Stimulated activated CD8-positive, alpha-beta memory T cell treated with anti-CD3 and anti-CD28 coated beads, Interleukin-7, amount 100 ng/mL, for 24 hours (primary cell): ENCODE measurements at regions not wholly inside any gene's neighbourhood (a gene's known extent, or its start where the extent isn't known, plus 50 kb on each side); places are given as distances from the start of the nearest gene placed in this dataset.
"Not testable (repeated sequence)": the region's sequence is repeated elsewhere in the genome, so short reads cannot be mapped to it uniquely, and the experiment has no call there.

Experiments
- DNase-seq: peaks from one replicate; pipeline ENCODE4 v3.0.0-alpha.2; 2020; ENCODE audit warnings: low read depth

DNA sequence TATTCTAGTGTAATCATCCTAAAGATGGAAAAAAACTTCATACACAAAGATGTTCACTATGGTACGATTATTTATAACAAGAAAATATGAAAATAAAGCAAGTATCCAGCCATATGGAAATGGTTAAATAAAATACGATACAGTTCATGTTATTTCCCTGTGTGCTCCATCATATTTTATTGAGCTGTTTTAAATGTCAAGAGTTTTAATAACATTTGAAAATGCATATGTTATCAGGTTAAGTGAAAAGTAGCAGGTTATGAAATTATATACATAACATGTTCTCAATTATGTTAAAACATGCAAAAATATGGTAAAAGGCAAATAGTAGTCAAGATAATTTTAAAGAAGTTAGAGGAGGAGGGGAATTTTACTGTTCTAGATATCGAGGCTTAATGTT lies 192.0 kb downstream of the HNRNPD start:
- no peak for DNase-seq

DNA sequence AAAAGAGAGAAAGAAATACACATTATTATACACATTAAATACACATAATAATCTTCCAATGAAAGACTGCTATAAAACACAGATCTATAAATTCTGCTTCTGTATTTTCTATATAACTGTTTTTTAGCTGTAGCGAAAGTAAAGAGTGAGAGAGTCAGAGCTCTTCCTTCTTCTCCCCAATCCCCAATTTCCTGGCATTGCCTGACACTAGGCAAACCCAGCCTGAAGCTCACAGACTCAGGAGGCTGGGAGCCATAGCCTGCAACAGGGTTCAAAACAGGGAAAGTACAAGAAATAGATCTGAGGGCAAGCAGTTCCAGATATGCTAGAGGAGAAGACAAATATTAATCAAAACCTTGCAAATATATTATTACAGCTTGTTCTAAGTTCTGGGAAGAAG lies 201.6 kb downstream of the HNRNPD start:
- no peak for DNase-seq

DNA sequence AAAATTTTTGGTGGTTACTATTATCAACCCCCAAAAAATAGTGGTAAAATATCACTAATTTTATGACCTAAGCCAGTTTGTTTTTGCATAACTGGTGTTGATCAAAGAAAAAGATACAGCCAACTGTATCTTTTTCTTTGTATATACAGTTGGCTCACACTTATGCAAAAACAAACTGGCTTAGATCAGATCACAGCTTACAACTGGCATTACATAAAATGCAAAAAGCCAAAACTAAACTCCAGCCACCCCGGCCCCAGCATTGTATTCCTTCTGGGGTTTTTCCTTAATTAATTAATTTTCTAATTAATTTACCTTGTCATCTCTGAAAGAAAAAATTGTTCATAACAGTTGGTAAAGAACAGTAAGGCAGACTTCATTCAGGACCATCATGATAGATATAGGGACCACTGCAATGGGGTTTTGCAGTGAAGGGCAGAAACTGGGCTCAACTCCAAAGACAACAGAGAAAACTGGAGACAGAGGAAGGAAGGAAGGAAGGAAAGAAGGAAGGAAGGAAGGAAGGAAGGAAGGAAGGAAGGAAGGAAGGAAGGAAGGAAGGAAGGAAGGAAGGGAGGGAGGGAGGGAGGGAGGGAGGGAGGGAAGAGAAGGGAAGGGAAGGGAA lies 202.1 kb downstream of the HNRNPD start:
- no peak for DNase-seq

DNA sequence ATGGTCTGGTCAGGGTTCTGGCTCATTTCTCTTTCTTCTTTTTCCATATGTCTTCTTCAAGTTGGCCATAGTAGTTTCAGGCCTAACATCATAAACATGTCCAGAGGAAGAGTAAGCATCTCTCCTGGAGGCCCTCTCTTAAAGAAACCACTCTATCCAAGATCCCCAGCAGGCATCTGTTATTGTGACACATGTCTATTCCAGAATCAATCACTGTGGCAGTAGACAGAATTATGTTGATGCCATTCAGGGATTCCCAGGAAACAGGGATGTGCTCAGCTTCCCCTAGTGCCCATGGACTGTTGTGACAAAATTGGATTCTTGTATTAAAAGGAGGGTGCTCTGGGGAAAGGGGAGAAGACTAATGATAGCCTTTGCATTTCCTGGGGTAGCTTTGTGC lies 224.0 kb downstream of the HNRNPD start:
- no peak for DNase-seq

DNA sequence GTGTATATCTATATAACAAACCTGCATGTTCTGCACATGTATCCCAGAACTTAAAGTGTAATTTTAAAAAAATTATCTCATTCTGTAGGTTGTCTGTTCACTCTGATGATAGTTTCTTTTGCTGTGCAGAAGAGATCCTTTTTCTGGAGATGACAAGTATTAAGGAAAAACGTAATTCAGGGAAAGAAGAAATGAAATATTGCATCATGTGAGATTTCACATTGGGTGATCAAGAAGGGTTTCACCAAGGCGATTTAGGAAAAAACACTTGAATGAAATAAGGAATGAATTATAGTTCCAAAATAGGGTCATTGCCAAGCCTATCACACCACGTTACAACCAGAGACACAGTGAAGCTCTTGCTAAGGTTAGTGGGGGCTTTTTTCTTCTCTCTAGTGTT lies 227.9 kb downstream of the HNRNPD start:
- no peak for DNase-seq

DNA sequence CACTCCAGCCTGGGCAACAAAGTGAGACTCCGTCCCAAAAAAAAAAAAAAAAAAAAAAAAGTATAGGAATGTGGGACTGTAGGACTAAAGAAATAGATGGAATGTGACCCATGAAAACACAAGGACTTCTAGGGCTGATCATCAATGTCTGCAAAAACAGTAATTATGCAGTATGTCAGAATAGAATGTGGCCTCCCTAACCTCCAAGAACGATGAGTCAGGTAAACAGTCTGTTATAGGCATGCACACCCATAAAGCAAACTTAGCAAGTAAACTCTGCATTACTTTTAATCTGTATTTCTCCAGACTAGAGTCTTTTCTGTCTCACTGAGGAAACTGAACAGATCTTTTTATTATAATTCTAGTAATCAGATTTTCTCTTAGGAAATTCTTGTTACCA lies 233.4 kb downstream of the HNRNPD start:
- no peak for DNase-seq

DNA sequence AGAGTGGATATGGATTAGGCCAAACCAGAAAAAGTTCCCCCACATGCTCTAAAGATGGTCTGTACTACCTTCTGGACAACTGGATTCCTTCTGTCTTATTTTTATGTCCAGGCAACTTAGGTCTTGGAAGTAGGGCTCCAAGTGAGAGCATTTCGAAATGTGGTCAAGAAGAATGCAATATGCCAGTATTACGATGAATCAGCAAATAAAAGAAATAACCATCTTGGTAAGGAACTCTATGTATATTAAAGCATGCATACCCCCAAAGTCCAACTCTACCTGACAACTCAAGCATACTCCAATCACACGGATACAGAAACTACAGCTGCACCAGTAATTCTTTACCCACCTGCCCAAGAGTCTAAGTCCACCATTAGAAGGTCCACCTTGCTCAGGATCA lies 234.5 kb downstream of the HNRNPD start:
- no peak for DNase-seq

DNA sequence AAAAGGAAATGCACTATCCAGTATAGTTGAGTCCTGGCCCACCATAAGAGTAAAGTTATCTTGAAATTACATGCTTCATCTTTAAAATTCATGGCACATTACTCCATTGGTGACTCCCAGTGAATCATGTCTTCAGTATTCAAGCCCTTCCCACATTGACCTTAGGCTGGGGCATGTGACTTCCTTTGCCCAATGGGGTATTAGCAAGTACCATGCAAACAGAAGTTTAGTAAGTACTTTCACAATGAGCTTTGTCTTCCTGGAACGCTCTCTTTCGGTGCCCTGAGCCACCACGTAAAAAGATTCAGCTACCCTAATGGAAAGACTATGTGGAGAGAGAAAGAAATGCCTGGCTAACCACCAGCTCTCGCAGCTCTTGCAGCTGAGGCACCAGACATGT lies 235.4 kb downstream of the HNRNPD start:
- DNase-seq: no peak

DNA sequence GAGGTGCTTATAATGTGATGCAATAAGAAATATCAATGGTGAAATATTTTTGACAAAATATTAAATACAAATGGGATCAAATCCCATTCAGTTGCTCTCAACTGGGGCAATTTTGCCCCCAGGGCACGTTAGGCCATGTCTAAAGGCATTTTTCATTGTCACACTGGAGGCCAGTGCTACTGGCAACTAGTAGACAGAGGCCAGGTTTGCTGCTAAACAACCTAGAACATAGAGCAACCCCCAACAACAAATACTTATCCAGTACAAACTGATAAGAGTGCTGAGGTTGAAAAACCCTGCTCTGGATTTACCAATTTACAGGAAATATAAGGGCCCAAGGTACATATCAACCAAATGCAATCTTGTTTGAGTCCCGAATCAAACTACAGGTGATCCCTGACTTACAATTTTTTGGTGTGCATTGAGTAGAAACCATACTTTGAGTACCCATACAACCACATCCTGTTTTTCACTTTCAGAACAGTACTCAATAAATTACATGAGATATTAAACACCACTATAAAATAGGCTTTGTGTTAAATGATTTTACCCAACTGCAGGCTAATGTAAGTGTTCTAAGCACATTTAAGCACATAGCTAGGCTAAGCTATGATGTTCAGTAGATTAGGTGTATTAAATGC lies 237.5 kb downstream of the HNRNPD start:
- no peak for DNase-seq

DNA sequence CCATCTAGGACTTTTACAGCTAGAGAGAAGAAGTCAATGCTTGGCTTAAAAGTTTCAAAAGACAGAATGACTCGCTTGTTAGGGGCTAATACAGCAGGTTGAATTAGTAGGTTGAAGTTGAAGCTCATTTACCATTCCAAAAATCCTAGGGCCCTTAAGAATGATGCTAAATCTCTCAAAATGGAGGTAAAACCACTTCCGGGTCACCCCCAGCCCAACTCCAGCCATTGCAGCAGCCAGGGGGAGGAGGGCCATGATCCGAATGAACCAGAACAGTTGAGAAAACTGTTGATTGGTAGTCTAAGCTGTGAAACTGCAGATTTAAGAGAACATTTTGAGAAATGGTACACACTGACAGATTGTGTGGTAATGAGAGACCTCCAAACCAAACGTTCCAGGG lies 245.4 kb downstream of the HNRNPD start:
- DNase-seq: no peak

DNA sequence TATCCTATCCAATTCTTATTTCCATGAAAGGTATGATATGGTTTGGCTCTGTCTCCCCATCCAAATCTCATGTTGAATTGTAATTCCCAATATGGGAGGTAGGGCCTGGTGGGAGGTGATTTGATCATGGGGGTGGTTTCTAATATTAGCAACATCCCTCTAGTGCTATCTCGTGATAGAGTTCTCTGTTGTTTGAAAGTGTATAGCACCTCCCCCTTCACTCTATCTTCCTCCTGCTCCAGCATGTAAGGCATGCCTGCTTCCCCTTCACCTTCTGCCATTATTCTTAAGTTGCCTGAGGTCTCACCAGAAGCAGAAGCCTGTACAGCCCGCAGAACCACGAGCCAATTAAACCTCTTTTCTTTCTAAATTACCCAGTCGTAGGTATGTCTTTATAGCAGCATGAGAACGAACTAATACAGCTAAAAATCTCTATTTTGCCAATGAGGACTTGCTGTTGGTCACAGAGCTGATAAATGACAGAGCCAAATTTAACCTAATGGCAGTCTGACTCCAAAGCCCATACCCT lies 247.2 kb downstream of the HNRNPD start:
- DNase-seq: no peak

DNA sequence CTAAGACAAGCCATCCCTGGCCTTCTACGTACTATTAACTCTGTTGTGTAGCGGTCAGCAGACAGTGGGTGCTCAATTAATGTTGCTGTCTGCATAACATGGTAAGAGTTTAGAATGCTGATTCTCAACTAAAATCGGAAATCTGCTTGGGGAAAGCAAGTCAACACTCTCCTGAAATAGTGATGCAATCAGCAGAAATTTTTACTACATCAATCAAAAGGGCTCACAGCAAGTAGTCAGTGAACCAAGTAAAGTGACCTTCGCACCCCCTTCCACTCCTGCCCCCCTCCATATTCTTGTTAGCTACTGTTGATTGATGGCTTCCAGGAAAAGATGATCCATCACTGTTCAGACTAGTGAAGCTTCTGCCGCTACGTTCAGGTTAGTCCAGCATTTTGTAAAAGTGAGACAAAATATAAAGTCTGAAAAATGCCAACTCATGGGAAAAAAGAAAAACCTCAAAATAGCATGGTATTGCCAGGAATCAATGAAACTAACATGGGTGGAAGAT lies 247.9 kb downstream of the HNRNPD start:
- DNase-seq: no peak

DNA sequence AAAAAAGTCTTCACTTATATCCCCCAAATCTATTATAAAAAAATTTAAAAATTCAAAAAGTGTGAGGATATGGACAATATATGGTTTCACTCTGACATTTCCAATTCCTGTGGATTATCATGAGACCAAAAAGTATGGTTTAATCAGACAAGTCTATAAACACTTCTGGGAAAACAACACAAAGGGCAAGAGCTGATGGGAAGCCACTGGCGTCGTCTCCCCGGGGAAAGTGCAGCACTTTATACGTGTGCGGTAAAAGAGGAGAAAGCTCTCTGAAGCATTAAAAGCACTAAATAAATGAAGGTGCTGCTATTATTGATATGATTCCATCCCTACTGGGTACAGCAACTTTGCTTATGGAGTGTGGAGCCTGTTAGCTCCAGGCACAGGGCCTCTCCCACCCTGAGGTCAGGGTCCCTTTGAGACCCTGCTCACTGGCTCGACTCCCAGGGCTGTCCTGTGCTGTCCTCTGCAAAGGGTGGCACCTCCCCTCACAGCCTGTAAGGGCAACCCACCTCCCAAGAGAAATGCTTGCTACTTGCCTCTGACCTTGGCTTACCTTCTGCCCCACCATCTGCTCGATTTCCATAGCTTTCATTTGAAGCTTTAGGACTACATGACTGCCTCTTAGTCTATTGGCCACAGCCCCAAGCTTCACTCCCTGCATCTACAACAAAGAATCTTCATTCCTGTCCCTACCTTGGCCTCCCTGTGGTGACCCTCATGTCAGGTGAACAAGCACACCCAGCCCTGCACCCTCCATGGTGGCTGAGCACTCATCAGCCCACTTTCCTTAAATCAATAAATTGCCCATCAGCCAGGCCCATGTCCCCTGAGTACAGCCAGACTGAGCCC lies 248.6 kb downstream of the HNRNPD start:
- no peak for DNase-seq

DNA sequence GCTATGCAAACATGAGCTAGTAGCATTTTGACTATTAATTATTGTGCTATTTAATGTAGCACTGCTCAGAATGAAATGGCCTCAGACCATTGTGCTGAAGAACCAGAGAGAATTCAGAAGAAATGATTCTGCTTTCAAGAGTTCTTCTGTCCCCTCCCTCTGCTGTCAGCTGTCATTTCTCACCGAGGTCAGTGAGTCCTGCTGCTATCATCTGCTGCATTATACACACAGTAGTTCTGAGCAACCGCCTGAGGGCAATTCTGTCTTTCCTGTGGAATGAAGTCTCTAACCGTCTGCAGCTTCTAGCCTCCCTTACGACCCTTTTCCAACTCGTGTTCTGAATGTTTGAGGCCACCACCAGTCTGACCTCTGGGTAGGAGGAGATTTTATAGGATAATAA lies 249.4 kb downstream of the HNRNPD start:
- no peak for DNase-seq

DNA sequence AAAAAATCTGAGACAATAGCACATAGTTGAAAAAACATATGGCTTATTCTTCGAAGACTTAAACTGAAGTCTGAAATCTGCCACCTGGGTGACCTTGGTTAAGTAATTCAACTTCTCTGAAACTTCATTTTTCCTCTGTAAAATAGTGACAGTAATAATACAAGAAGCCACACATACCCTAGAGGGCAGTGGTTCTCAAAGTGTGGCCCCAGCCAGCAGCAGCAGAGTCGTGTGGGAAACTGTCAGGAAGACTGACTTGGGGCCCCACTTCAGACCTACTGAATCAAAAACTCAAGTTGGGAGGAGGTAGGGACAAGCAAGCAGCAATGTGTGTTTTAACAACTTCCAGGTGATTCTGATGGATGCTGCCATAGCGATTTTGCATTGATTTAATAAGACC lies 249.9 kb downstream of the HNRNPD start:
- DNase-seq: no peak

DNA sequence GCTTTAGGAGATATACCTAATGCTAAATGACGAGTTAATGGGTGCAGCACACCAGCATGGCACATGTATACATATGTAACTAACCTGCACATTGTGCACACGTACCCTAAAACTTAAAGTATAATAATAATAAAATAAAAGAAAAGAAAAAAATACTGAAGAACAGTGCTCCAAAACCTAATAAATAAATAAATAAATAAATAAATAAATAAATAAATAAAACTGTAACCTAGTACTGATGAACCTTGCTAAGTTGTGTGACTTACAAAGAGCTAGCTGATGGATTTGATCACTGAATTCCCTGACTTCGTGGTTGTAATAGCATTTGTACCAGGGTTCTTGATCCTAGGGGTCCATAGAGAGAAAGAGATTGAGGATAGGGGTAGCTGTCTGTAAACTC lies 258.6 kb downstream of the HNRNPD start:
- DNase-seq: not testable (repeated sequence)

DNA sequence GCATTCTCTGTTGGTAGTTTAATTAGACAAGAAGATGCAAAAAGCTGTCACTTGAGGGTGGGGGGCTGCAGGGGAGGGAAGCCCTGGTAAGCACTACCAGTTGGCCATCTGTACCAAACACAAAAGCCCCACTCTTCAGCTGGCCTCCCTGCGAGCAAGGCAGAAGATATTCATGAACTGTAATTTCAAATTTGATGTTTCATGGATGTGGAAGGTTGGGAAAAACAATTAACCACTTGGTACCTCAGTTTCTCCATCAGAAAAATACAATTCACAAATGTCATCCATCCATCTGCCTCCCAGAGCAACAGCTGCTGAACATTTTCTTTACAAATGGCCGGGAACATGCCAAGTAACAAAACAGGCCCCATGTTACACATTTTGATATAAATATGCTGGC lies 265.3 kb downstream of the HNRNPD start:
- DNase-seq: no peak

DNA sequence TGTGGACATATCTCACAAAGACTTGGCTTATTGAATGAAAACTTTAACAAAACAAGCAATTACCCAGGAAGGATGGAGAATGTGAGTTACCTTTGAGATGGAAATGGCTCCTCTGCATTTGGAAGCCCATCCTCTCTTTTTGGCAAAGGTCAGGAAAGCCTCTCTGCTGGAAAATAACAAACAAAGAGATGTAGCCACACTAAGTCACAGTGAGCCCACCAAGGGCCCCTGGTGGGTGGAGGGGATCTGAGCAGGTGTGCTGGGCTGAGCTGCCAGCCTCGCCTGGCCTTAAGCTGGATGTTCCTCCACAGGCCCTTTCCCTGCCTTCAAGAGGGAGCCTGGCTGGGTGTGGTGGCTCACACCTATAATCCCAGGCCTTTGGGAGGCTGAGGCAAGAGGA lies 269.2 kb downstream of the HNRNPD start:
- DNase-seq: no peak

DNA sequence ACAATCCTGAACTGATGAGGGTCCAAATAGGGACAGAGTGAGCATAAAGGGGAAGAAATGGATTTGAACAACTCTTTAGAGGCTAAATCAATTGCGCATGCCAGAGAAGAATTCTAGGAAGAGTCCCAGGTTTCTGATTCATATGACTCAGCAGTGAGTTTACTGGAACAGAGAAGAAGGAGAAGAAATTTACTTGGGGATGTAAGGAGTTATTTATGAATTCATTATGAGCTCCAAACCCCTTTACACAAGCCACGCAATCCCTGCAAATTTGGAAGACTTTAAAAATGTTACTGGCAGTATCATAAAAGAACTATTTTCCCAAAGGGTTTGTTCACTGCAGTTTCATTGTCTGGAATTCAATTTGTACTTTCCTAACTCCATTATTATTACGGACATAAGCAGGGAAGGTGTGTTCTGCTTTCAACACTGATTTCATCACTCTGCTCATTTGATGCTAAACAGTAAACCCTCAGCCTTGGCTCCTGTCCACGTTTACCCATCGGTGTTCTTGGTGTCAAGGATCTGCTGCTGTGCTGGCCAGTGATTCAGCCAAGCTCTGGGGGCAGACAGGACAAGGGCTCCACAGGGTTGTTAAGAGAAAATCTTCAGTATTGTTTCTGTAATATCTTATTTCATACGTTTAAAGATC lies 273.7 kb downstream of the HNRNPD start:
- no peak for DNase-seq

DNA sequence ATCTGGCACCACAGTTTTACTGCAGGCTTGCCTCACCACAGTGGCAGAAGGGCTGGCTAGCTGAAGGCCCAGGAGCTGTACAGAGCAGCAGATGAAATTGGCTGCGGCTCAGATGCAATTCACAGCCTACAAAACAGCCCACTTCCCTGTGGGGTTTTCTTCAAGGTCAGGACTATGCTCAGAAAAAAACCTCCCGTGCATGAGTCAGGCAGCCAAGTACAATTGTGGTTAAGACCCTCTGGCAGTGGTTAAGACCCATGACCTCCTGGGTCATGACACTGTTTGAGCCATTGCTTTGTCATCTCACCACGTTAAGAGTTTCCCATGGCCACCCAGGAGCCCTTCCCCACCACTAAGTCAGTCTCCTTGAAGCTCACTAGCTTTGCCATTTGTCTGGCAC lies 276.3 kb downstream of the HNRNPD start:
- DNase-seq: no peak

DNA sequence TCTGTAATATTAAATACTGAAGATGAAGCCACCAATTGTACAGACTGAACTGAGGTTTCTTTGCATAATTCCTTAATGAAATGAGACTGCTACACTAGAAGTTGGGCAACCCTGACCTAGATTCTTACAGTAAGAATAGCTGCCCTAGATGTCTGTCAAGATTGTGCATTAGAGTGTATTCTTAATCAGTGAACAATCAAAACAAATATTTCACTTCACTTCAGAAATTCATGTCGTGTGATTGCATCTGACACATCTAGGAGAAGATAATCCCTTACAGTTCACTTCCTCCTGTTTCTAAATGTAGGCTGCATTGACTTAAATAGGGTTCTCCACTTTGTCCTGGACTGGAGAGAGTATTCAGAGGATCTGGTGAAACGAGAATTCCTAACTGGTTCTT lies 283.1 kb downstream of the HNRNPD start:
- no peak for DNase-seq

DNA sequence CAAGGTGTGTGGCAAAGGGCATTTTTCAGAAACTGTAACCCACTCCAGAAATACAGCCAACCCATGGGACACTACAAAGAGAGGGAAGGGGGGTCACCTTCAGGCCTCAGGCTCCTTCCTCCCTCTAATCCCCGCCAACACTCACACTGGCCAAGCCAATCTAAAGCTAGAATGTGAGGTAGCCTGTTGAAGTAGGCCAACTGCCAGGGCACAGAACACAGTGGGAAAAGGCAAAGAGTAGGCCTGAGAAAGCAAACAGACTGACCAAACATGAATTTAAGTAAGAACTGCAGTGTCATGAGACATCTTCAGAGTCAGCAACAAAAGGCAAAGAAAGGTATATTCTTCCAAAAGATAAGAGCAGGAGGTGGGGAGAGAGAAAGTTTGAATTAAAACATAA lies 289.0 kb downstream of the HNRNPD start:
- no peak for DNase-seq
